ENCODE measurements at regions not wholly inside any gene's neighbourhood (a gene's known extent, or its start where the extent isn't known, plus 50 kb on each side); places are given as distances from the start of the nearest gene placed in this dataset.

GRCh38 chr7:46626261-46626660 lies 705.2 kb upstream of the IGFBP3 start:
- TF ChIP-seq CTCF (conservative IDR thresholded peaks at IDR 0.05; ENCODE audit: low read length) = no peak
- TF ChIP-seq EZH2phosphoT487 (IDR thresholded peaks at IDR 0.05; ENCODE audit: borderline replicate concordance) = no peak
